ENCODE measurements at regions not wholly inside any gene's neighbourhood (a gene's known extent, or its start where the extent isn't known, plus 50 kb on each side); places are given as distances from the start of the nearest gene placed in this dataset.

DNA sequence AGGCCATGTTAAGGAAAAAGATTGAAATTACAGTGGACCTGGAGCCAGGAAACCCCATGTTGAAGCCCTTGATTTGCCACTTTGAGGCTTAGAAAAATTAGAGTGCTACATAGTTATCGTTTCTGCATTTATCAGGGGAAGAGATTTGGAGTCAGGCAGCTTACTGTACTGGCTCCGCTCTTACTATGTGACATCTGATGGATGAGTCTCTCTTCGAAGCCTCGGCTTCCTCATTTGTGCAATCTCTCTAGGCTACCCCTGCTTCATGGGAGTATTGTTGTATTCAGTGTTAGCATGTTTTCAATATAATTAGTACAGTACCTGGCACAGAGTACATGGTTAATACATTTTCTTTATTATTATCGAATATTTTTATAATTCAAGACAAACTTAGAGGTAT is 480.4 kb upstream of the USP24 start:
- H3K27ac ChIP-seq: no peak overlapping the region
- TF ChIP-seq, protein P1, sequence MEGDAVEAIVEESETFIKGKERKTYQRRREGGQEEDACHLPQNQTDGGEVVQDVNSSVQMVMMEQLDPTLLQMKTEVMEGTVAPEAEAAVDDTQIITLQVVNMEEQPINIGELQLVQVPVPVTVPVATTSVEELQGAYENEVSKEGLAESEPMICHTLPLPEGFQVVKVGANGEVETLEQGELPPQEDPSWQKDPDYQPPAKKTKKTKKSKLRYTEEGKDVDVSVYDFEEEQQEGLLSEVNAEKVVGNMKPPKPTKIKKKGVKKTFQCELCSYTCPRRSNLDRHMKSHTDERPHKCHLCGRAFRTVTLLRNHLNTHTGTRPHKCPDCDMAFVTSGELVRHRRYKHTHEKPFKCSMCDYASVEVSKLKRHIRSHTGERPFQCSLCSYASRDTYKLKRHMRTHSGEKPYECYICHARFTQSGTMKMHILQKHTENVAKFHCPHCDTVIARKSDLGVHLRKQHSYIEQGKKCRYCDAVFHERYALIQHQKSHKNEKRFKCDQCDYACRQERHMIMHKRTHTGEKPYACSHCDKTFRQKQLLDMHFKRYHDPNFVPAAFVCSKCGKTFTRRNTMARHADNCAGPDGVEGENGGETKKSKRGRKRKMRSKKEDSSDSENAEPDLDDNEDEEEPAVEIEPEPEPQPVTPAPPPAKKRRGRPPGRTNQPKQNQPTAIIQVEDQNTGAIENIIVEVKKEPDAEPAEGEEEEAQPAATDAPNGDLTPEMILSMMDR (conservative IDR thresholded peaks at IDR 0.05; ENCODE audit: low read depth): no peak
- DNase-seq (ENCODE audit: low spot score): no peak
- ChIA-PET CTCF (interaction anchor here (0.7 kb wide), 1 partner anchor 882 kb away, joined by 3 read pairs; no protein-coding TSS in a partner anchor), POLR2A (ENCODE audit: low non-redundant PET) (no interaction called here)

DNA sequence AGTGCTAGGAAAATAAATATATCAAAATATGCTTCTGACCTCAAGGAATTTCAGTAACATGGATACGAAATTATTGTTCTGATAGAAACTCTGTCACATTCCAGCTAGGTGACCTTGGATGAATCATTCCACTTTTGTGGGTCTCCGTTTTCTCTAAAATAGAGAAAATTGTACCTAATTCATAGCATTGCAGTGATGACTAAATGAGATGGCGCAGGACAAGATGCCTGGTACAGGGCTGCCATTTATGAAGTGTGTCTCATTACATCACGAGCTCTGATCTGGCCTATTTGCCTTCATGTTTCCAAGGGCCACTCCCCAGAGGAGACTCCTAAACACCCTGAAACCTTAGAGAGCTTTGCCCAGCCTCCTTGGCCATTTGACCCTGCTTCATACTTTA is 480.0 kb upstream of the USP24 start:
- ChIA-PET CTCF (no interaction called here), POLR2A (ENCODE audit: low non-redundant PET) (no interaction called here)
- TF ChIP-seq, protein P1 (conservative IDR thresholded peaks at IDR 0.05; ENCODE audit: low read depth): no peak
- DNase-seq (ENCODE audit: low spot score): no peak
- H3K27ac ChIP-seq: no peak overlapping the region

DNA sequence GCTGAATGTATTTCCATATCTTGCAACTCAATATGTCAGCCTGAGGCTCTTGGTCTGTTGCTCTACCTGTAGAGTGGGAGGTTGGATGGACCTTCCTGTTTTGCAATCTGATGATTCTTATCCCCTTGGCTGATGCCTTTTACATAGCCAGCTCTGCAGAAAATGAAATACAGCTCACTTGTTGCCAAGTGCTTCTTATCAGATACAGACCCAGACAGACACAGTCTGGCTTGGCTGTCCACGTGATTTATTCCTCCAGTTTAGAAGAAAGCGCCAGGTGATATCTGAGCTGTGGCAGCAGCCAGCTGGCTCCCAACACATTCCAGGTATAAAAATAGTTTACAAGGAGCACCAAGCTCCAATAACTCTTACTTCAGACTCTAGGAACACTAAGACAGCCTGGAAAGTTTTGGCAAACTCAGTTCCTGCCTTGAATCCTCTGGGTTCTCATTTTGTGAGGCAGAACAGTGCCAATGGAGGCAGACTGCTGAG is 479.2 kb upstream of the USP24 start:
- POLR2A ChIA-PET (ENCODE audit: low non-redundant PET): no interaction called here

DNA sequence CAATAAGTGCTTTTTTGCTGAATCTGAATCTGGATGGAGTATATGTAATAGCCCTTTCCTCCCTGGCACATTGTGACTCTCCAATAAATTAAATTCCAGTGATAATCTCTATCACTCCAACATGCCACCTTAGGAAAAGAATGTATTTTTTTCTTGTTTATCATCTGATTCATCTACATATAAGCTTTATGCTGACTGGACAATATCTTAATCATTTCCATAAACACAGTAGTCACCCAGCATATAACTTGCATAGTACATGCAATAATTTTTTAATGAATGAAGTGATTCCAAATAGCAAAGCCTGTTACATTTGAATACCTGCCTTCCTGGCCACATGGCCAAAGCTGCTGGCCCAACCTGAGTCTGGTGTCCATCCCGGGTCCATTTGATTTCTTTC is 477.6 kb upstream of the USP24 start:
- no peak overlapping the region for H3K27ac ChIP-seq
- TF ChIP-seq, protein P1 (conservative IDR thresholded peaks at IDR 0.05; ENCODE audit: low read depth): no peak
- no peak for DNase-seq (ENCODE audit: low spot score)
- POLR2A ChIA-PET (ENCODE audit: low non-redundant PET): no interaction called here
- CTCF ChIA-PET: interaction anchor here (0.6 kb wide), 1 partner anchor 1387 kb away, joined by 3 read pairs; no protein-coding TSS in a partner anchor

More for the DNA sequence above, 479.2 kb upstream of the USP24 start:
- CTCF ChIA-PET: no interaction called here
- TF ChIP-seq, protein P1 (conservative IDR thresholded peaks at IDR 0.05; ENCODE audit: low read depth): no peak
- no peak for DNase-seq (ENCODE audit: low spot score)
- H3K27ac ChIP-seq: peak overlapping the region; percentile 54; the same call in 1 of the 2 replicates

DNA sequence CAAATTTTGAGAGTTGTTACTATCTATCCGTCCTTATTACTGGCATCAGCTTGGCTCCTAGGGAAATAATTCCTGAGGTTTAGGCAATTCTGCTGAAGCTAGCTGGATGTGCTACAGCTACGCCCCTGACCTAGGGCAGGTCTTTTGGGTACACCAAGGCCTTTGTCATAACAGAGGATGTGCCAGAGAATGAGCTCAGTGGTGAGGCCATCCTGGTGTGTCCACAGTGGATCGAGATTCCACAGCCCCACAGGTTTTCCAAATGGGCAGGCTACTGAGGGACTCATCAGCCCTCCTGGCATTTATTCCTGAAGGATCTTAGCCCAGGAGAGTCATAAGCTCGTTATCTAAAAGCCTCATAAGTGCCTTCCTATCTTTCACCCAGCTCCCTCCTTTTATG is 475.2 kb upstream of the USP24 start:
- TF ChIP-seq, protein P1 (conservative IDR thresholded peaks at IDR 0.05; ENCODE audit: low read depth): no peak
- H3K27ac ChIP-seq: no peak overlapping the region
- ChIA-PET POLR2A (ENCODE audit: low non-redundant PET) (no interaction called here), CTCF (no interaction called here)
- no peak for DNase-seq (ENCODE audit: low spot score)

DNA sequence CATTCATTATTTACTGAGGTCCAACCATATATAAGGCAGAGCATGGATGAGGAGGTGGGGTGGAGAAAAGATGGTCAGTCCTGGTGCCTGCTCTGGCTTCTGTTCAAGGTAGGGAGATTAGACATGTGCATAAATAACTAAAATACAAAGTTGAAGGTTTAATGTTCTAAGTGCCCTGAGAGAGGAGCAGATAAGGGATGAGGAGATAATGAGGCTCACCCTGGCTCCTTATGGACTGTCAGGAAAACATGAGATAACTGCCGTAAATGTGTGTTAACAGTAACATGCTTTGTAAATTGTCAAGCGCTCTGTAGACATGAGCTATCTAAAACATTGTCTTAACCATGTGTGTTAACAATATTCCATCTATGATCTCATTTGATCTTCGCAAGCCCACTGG is 474.6 kb upstream of the USP24 start:
- H3K27ac ChIP-seq: no peak overlapping the region
- TF ChIP-seq, protein P1 (conservative IDR thresholded peaks at IDR 0.05; ENCODE audit: low read depth): no peak
- ChIA-PET CTCF (no interaction called here), POLR2A (ENCODE audit: low non-redundant PET) (no interaction called here)
- DNase-seq (ENCODE audit: low spot score): no peak

All from RWPE1 (cell line).